Cardiac muscle cell (in vitro differentiated cells and primary cell): ENCODE measurements at regions not wholly inside any gene's neighbourhood (a gene's known extent, or its start where the extent isn't known, plus 50 kb on each side); places are given as distances from the start of the nearest gene placed in this dataset.
A peak's percentile ranks its signal among the peaks of the same experiment; 100 is the strongest.
"Not testable (repeated sequence)": the region's sequence is repeated elsewhere in the genome, so short reads cannot be mapped to it uniquely, and the experiment has no call there.

Experiments
- DNase-seq, 2 donors: peaks; one replicate each; pipeline versions ENCODE4 v3.0.0 to v3.0.0-alpha.2; 2010 to 2017; ENCODE audit warnings: low read depth in 1 of 2, low spot score in 1 of 2
- H3K27ac ChIP-seq: fragments of 200-600 bp; sonication (generic); 2 replicates; pipeline ENCODE4 v1.5.1; 2016
- H3K27me3 ChIP-seq: fragments of 200-600 bp; sonication (generic); 2 replicates; pipeline ENCODE4 v1.6.0; 2016; ENCODE audit warnings: control low read depth
- H3K36me3 ChIP-seq: fragments of 200-600 bp; sonication (generic); 2 replicates; pipeline ENCODE4 v1.5.1; 2016; ENCODE audit warnings: control low read depth
- H3K4me1 ChIP-seq: fragments of 200-600 bp; sonication (generic); 2 replicates; pipeline ENCODE4 v1.8.1; 2017; ENCODE audit warnings: low read depth, mild to moderate bottlenecking, mixed run types
- H3K4me3 ChIP-seq: fragments of 200-600 bp; sonication (generic); 2 replicates; pipeline ENCODE4 v1.5.1; 2016; ENCODE audit warnings: mild to moderate bottlenecking
- H3K9me3 ChIP-seq: fragments of 200-600 bp; sonication (generic); 2 replicates; pipeline ENCODE4 v1.5.1; 2017; ENCODE audit warnings: low read depth, mild to moderate bottlenecking, control low read depth
- TF ChIP-seq, protein P1 (sequence below): IDR thresholded peaks from 2 replicates; pipeline ENCODE4 v1.5.1; 2012; ENCODE audit warnings: low read depth, mild to moderate bottlenecking, low read length

GRCh38 chr3:87795701-87796100, 263.1 kb downstream of the CGGBP1 start:
- TF ChIP-seq, protein P1, sequence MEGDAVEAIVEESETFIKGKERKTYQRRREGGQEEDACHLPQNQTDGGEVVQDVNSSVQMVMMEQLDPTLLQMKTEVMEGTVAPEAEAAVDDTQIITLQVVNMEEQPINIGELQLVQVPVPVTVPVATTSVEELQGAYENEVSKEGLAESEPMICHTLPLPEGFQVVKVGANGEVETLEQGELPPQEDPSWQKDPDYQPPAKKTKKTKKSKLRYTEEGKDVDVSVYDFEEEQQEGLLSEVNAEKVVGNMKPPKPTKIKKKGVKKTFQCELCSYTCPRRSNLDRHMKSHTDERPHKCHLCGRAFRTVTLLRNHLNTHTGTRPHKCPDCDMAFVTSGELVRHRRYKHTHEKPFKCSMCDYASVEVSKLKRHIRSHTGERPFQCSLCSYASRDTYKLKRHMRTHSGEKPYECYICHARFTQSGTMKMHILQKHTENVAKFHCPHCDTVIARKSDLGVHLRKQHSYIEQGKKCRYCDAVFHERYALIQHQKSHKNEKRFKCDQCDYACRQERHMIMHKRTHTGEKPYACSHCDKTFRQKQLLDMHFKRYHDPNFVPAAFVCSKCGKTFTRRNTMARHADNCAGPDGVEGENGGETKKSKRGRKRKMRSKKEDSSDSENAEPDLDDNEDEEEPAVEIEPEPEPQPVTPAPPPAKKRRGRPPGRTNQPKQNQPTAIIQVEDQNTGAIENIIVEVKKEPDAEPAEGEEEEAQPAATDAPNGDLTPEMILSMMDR = no peak
- Histone ChIP-seq H3K27me3 (peaks cover 51% of the 10 kb centered on the region), H3K9me3 (no peaks in the 10 kb centered on the region)

GRCh38 chr3:87793337-87793877, 265.4 kb downstream of the CGGBP1 start:
- Histone ChIP-seq H3K27me3 (peaks cover 52% of the 10 kb centered on the region), H3K36me3 (no peaks in the 10 kb centered on the region), H3K9me3 (no peaks in the 10 kb centered on the region), H3K27ac (no peak overlapping the region), H3K4me1 (no peaks in the 10 kb centered on the region), H3K4me3 (peak overlapping the region; percentile 39)
- DNase-seq = no peak
- TF ChIP-seq, protein P1 = no peak

More at GRCh38 chr3:87795701-87796100, 263.1 kb downstream of the CGGBP1 start:
- Histone ChIP-seq H3K27ac (no peak overlapping the region), H3K36me3 (no peaks in the 10 kb centered on the region), H3K4me1 (no peaks in the 10 kb centered on the region), H3K4me3 (no peak overlapping the region)
- no peak for DNase-seq

- H3K4me3 ChIP-seq = peak within 1 kb of the TSS; percentile 39
- peaks cover 52% of the 10 kb centered on the region for H3K27me3 ChIP-seq
- DNase-seq = peak; percentile 0 to 66
- H3K4me1 ChIP-seq = no peaks in the 10 kb centered on the region
- H3K36me3 ChIP-seq = no peaks in the 10 kb centered on the region
- TF ChIP-seq, protein P1 = no peak
- no peak within 1 kb of the TSS for H3K27ac ChIP-seq
- no peaks in the 10 kb centered on the region for H3K9me3 ChIP-seq
These were observed 266.1 kb downstream of the CGGBP1 start, which contains the start of gene HTR1F for GRCh38 chr3:87792534-87793336. TSS of gene HTR1F (plus strand) at chr3:87792706.

DNA sequence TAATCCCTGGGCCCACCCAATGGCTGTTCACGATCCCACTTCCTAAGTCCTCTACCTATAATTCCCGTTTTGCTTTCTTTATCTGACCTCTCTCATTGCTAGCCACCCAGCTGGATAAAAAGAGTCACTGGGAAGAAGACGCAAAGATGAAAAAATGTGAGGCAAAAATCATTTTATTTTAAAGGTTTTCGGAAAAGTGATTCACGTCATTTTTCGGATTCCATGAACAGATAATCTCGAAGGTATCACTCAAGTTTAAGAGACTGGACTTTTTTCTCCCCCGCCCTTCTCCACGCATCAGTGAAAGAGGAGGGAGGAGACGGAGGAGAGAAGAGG, 266.6 kb downstream of the CGGBP1 start:
- Histone ChIP-seq H3K36me3 (no peaks in the 10 kb centered on the region), H3K27me3 (peaks cover 52% of the 10 kb centered on the region), H3K9me3 (no peaks in the 10 kb centered on the region), H3K27ac (no peak overlapping the region), H3K4me3 (peak overlapping the region; percentile 39), H3K4me1 (no peaks in the 10 kb centered on the region)
- TF ChIP-seq, protein P1 = no peak
- no peak for DNase-seq

- Histone ChIP-seq H3K9me3 (no peaks in the 10 kb centered on the region), H3K27me3 (peaks cover 46% of the 10 kb centered on the region), H3K4me1 (no peaks in the 10 kb centered on the region), H3K4me3 (no peak overlapping the region), H3K27ac (no peak overlapping the region), H3K36me3 (no peaks in the 10 kb centered on the region)
- TF ChIP-seq, protein P1 = no peak
- DNase-seq = no peak
These were observed 267.4 kb downstream of the CGGBP1 start for GRCh38 chr3:87791248-87792027.

- H3K4me1 ChIP-seq, H3K36me3 ChIP-seq, H3K27ac ChIP-seq, DNase-seq, H3K4me3 ChIP-seq, H3K9me3 ChIP-seq: not testable (repeated sequence)
- H3K27me3 ChIP-seq = peaks cover 34% of the 10 kb centered on the region
These were observed 269.8 kb downstream of the CGGBP1 start for GRCh38 chr3:87789049-87789448.
